ENCODE measurements at regions not wholly inside any gene's neighbourhood (a gene's known extent, or its start where the extent isn't known, plus 50 kb on each side); places are given as distances from the start of the nearest gene placed in this dataset.

DNA sequence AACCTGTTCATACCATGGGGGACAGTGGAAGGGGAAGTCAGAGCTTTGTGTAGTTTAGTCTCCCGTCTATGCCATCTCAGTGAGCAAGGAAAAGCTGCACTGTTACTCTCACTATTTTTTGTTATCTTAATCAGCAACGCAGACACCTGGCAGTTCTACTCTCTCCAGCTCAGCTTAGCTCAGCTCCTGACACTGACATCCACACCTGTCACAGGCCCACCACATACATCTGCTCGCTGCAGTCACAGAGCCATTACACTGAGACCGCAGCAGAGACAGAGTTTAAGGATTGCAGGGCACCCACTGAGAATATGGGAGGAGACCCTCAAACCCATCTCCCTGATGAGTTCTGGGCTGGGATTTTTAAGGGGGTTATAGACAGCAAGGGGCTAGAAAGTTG is 257.3 kb upstream of the AKR1E2 start:
- TF ChIP-seq, protein P1, sequence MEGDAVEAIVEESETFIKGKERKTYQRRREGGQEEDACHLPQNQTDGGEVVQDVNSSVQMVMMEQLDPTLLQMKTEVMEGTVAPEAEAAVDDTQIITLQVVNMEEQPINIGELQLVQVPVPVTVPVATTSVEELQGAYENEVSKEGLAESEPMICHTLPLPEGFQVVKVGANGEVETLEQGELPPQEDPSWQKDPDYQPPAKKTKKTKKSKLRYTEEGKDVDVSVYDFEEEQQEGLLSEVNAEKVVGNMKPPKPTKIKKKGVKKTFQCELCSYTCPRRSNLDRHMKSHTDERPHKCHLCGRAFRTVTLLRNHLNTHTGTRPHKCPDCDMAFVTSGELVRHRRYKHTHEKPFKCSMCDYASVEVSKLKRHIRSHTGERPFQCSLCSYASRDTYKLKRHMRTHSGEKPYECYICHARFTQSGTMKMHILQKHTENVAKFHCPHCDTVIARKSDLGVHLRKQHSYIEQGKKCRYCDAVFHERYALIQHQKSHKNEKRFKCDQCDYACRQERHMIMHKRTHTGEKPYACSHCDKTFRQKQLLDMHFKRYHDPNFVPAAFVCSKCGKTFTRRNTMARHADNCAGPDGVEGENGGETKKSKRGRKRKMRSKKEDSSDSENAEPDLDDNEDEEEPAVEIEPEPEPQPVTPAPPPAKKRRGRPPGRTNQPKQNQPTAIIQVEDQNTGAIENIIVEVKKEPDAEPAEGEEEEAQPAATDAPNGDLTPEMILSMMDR (IDR thresholded peaks at IDR 0.05; ENCODE audit: low read depth, low read length, missing control alignments), result no peak
- no peak for DNase-seq (ENCODE audit: extremely low read depth, low read depth)
- H3K4me3 ChIP-seq (replicated peaks; ENCODE audit: low read depth, low read length), result no peak overlapping the region

DNA sequence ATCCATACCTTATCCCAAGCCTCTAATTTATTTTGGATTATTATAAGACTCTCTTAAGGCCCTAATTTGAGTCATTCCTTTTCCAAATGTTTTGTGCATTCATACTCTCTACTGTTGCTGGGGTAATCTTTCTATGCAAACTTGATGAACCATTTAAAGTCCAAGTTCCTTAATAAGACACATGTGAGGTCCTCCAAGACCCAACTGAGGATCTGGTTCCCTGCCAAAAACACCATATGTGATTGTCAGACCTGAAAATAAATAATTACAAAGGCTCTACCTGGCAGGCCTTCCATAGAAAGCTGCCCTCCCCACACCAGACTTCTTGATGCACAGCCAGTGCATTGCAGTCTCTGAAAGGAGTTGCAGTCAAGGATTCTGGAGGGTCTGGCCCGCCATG is 257.9 kb upstream of the AKR1E2 start:
- no peak for DNase-seq (ENCODE audit: extremely low read depth, low read depth)
- H3K4me3 ChIP-seq (replicated peaks; ENCODE audit: low read depth, low read length), result no peak overlapping the region
- TF ChIP-seq, protein P1 (IDR thresholded peaks at IDR 0.05; ENCODE audit: low read depth, low read length, missing control alignments), result no peak

DNA sequence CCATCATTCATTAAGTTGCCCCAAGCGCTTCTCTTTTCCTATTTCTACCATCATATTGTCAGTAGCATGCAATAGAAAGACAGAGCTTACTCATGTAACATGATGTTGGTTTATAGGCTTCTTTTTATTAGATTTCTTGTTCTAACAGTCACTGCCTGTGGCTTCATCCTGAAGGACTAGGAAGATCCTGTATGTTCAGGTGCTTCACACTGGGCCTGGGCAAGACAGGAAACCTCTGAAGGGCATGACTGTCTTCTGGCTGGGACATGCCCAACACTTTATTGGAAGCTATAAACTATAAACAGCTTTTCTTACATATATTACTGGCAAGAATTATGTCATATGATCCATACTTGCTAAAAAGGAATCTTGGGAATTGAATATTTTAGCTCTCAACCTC is 258.4 kb upstream of the AKR1E2 start:
- TF ChIP-seq, protein P1 (IDR thresholded peaks at IDR 0.05; ENCODE audit: low read depth, low read length, missing control alignments), result no peak
- no peak overlapping the region for H3K4me3 ChIP-seq (replicated peaks; ENCODE audit: low read depth, low read length)
- DNase-seq (ENCODE audit: extremely low read depth, low read depth), result no peak

DNA sequence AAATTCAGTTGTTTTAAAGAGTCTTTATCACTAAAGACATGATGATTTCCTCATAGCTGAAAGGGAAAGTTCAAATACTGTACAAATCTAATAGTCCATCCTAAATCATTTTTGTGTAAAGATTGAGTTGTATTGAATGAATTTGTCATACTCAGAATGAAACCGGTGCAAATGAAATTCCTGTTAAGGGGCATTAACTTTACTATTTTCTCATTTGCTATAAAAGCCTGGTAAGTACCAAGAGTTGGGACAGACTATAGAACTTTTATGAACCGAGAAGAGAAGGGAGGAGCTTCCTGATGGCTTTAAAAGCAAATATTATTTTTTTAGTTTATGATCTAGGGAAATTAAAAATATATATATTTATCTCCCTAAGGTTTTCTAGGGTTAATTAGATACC is 260.0 kb upstream of the AKR1E2 start:
- H3K4me3 ChIP-seq (replicated peaks; ENCODE audit: low read depth, low read length), result no peak overlapping the region
- TF ChIP-seq, protein P1 (IDR thresholded peaks at IDR 0.05; ENCODE audit: low read depth, low read length, missing control alignments), result no peak
- DNase-seq (ENCODE audit: extremely low read depth, low read depth), result no peak

DNA sequence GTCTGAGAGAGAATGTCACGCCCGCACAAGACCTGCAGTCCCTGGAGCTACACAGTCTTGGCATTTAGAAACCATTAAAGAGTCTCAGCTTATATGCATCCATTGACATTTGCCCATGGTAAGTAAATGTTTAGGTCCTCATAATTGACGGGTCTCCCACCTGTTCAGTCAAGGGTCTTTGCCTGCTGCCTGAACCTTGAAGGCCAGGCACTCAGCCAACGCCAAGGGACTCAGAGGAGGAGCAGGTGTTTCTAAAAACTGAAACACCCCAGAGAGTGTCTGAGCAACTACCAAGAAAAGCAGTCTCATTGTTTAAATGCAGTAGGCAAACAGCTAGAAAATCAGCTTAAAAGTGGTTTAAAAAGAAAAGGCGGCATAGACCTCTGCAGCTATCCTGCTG is 264.7 kb upstream of the AKR1E2 start:
- TF ChIP-seq, protein P1 (IDR thresholded peaks at IDR 0.05; ENCODE audit: low read depth, low read length, missing control alignments), result no peak
- H3K4me3 ChIP-seq (replicated peaks; ENCODE audit: low read depth, low read length), result no peak overlapping the region
- no peak for DNase-seq (ENCODE audit: extremely low read depth, low read depth)

DNA sequence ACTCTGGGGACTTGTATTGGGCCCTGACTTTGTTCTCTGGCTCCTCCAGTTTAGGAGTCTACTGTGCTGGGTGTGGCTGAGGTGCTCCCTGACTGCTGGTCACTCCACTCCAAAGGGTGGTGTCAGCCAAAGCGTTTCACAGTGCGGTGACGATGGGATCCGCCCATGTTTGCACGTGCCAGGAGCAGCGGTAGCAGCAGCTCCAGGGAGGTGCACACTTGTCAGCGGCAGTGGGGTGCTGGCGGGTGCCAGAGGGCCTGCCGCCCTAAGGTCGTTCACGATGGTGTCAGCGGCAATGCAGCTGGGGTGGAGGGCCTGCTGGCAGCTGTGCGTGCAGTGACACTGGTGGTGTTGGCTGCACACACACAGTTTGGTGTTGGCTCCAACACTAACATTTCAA is 268.5 kb upstream of the AKR1E2 start:
- TF ChIP-seq, protein P1 (IDR thresholded peaks at IDR 0.05; ENCODE audit: low read depth, low read length, missing control alignments), result no peak
- no peak for DNase-seq (ENCODE audit: extremely low read depth, low read depth)
- no peak overlapping the region for H3K4me3 ChIP-seq (replicated peaks; ENCODE audit: low read depth, low read length)

DNA sequence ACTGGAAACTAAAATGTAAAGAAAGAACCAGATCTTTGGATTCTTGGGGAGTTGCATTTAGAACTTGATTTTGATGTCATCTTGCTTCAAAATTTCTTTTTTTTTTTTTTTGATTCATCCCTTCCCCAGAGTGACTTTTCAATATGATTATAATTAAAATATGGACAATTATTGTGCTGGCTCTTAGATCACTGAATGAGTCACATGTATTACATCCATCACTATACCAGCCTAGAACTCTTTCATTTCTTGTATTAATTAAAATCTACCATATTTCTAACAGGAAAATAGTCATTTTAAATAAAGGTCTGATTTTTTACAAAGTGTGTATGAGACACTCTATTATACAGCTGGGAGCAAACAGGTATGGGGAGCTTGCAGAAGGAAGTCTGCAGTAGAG is 269.5 kb upstream of the AKR1E2 start:
- DNase-seq (ENCODE audit: extremely low read depth, low read depth), result no peak
- TF ChIP-seq, protein P1 (IDR thresholded peaks at IDR 0.05; ENCODE audit: low read depth, low read length, missing control alignments), result no peak
- no peak overlapping the region for H3K4me3 ChIP-seq (replicated peaks; ENCODE audit: low read depth, low read length)
